ENCODE measurements at regions not wholly inside any gene's neighbourhood (a gene's known extent, or its start where the extent isn't known, plus 50 kb on each side); places are given as distances from the start of the nearest gene placed in this dataset.

- Histone ChIP-seq H3K9ac (ENCODE audit: low read length) (no peak overlapping the region), H3K27ac (ENCODE audit: low read length in 2 of 2) (no peak overlapping the region), H3K4me3 (ENCODE audit: control extremely low read depth in 1 of 5, extremely low read depth in 1 of 5, insufficient read depth in 1 of 5, low read depth in 2 of 5, low read length in 4 of 5) (no peak overlapping the region), H3K36me3 (replicated peaks in 1 of 2; ENCODE audit: control extremely low read depth in 1 of 2, control insufficient read depth in 1 of 2, extremely low read depth in 1 of 2, insufficient read depth in 2 of 2, low read length in 1 of 2) (no peaks in the 10 kb centered on the region), H3K79me2 (ENCODE audit: control insufficient read depth, insufficient read depth, low read length) (no peaks in the 10 kb centered on the region), H3K27me3 (replicated peaks in 1 of 4; ENCODE audit: control extremely low read depth in 1 of 4, control insufficient read depth in 3 of 4, insufficient read depth in 4 of 4, low read length in 3 of 4) (no peaks in the 10 kb centered on the region), H3K4me2 (replicated peaks; ENCODE audit: low read depth, low read length, poor library complexity, severe bottlenecking) (no peak overlapping the region), H3K9me3 (ENCODE audit: control extremely low read depth in 1 of 3, control insufficient read depth in 2 of 3, insufficient read depth in 1 of 3, low read length in 2 of 3) (peaks cover 0 to 4% (median 0%) of the 10 kb centered on the region in 3 donors), H2AFZ (ENCODE audit: insufficient read depth, low read depth, low read length, poor library complexity, severe bottlenecking) (no peak overlapping the region), H4K20me1 (ENCODE audit: control insufficient read depth, insufficient read depth, low read length, poor library complexity, severe bottlenecking) (no peaks in the 10 kb centered on the region), H3K4me1 (ENCODE audit: control insufficient read depth in 2 of 2, insufficient read depth in 2 of 2, low read length in 2 of 2) (no peaks in the 10 kb centered on the region)
- Mint-ChIP-seq H3K27me3 (no peaks in the 10 kb centered on the region), H3K27ac (no peak overlapping the region), H3K9me3 (ENCODE audit: insufficient read depth) (peaks cover 6% of the 10 kb centered on the region), H3K4me1 (no peaks in the 10 kb centered on the region), H3K4me3 (no peak overlapping the region)
- CTCF ChIA-PET = no interaction called here
- TF ChIP-seq CTCF (IDR thresholded peaks at IDR 0.05) (no peak), EZH2 (IDR thresholded peaks at IDR 0.05; ENCODE audit: borderline replicate concordance, insufficient read depth, low read depth, low read length, poor library complexity, severe bottlenecking) (no peak)
- POLR2A ChIA-PET = no interaction called here
- DNase-seq = no peak
- no peak for ATAC-seq (ENCODE audit: low read depth)
- 100% methylated on average over 1 of the region's 4 CpGs for WGBS (ENCODE audit: insufficient coverage)
- intact Hi-C loops (cut with micrococcal nuclease) = no loop called here
These were observed 192.2 kb upstream of the FAT1 start for GRCh38 chr4:186915816-186916215.

GRCh38 chr4:186917136-186917535 lies 193.5 kb upstream of the FAT1 start:
- TF ChIP-seq CTCF (IDR thresholded peaks at IDR 0.05) = no peak
- TF ChIP-seq EZH2 (IDR thresholded peaks at IDR 0.05; ENCODE audit: borderline replicate concordance, insufficient read depth, low read depth, low read length, poor library complexity, severe bottlenecking) = no peak
- no peak overlapping the region for H3K4me2 ChIP-seq (replicated peaks; ENCODE audit: low read depth, low read length, poor library complexity, severe bottlenecking)
- Mint-ChIP-seq H3K4me3 (no peak overlapping the region), H3K27ac (no peak overlapping the region), H3K4me1 (no peaks in the 10 kb centered on the region), H3K9me3 (ENCODE audit: insufficient read depth) (peaks cover 6% of the 10 kb centered on the region), H3K27me3 (no peaks in the 10 kb centered on the region)
- H3K9ac ChIP-seq (ENCODE audit: low read length) = no peak overlapping the region
- no peak overlapping the region for H2AFZ ChIP-seq (ENCODE audit: insufficient read depth, low read depth, low read length, poor library complexity, severe bottlenecking)
- DNase-seq (no peak), ATAC-seq (ENCODE audit: low read depth) (no peak)
- H3K36me3 ChIP-seq (replicated peaks in 1 of 2; ENCODE audit: control extremely low read depth in 1 of 2, control insufficient read depth in 1 of 2, extremely low read depth in 1 of 2, insufficient read depth in 2 of 2, low read length in 1 of 2) = no peaks in the 10 kb centered on the region
- H3K27me3 ChIP-seq (replicated peaks in 1 of 4; ENCODE audit: control extremely low read depth in 1 of 4, control insufficient read depth in 3 of 4, insufficient read depth in 4 of 4, low read length in 3 of 4) = no peaks in the 10 kb centered on the region
- no peaks in the 10 kb centered on the region for H3K4me1 ChIP-seq (ENCODE audit: control insufficient read depth in 2 of 2, insufficient read depth in 2 of 2, low read length in 2 of 2)
- POLR2A ChIA-PET = no interaction called here
- no peak overlapping the region for H3K4me3 ChIP-seq (ENCODE audit: control extremely low read depth in 1 of 5, extremely low read depth in 1 of 5, insufficient read depth in 1 of 5, low read depth in 2 of 5, low read length in 4 of 5)
- H3K27ac ChIP-seq (ENCODE audit: low read length in 2 of 2) = no peak overlapping the region
- H3K9me3 ChIP-seq (ENCODE audit: control extremely low read depth in 1 of 3, control insufficient read depth in 2 of 3, insufficient read depth in 1 of 3, low read length in 2 of 3) = peaks cover 0 to 4% (median 0%) of the 10 kb centered on the region in 3 donors
- CTCF ChIA-PET = no interaction called here
- H3K79me2 ChIP-seq (ENCODE audit: control insufficient read depth, insufficient read depth, low read length) = no peaks in the 10 kb centered on the region
- intact Hi-C loops (cut with micrococcal nuclease) = no loop called here
- H4K20me1 ChIP-seq (ENCODE audit: control insufficient read depth, insufficient read depth, low read length, poor library complexity, severe bottlenecking) = no peaks in the 10 kb centered on the region

Data from B cell (primary cell).